Stimulated activated CD8-positive, alpha-beta memory T cell treated with anti-CD3 and anti-CD28 coated beads, Interleukin-15, amount 100 ng/mL, for 48 hours (primary cell): ENCODE measurements at regions not wholly inside any gene's neighbourhood (a gene's known extent, or its start where the extent isn't known, plus 50 kb on each side); places are given as distances from the start of the nearest gene placed in this dataset.

Experiments used
- DNase-seq, 2 donors: peaks; one replicate each; pipeline ENCODE4 v3.0.0-alpha.2; 2020; ENCODE audit warnings: low read depth in 2 of 2

GRCh38 chr1:61523893-61524605 is 200.9 kb downstream of the TM2D1 start:
- no peak for DNase-seq

- no peak for DNase-seq
Measured at GRCh38 chr1:61523229-61523628, 201.7 kb downstream of the TM2D1 start.

GRCh38 chr1:61520401-61520800 is 204.5 kb downstream of the TM2D1 start:
- DNase-seq: no peak

- DNase-seq: no peak
Measured at GRCh38 chr1:61519631-61520030, 205.3 kb downstream of the TM2D1 start.

- no peak for DNase-seq
Measured at GRCh38 chr1:61518670-61519400, 206.1 kb downstream of the TM2D1 start.

GRCh38 chr1:61517345-61517744 is 207.6 kb downstream of the TM2D1 start:
- no peak for DNase-seq

GRCh38 chr1:61515096-61515495 is 209.8 kb downstream of the TM2D1 start:
- DNase-seq: no peak
